Activated CD4-positive, alpha-beta T cell treated with anti-CD3 and anti-CD28 coated beads, Interleukin-2, amount 50 U/mL, for 48 hours (primary cell): ENCODE measurements at regions not wholly inside any gene's neighbourhood (a gene's known extent, or its start where the extent isn't known, plus 50 kb on each side); places are given as distances from the start of the nearest gene placed in this dataset.
"Not testable (repeated sequence)": the region's sequence is repeated elsewhere in the genome, so short reads cannot be mapped to it uniquely, and the experiment has no call there.

Experiments used
- DNase-seq, 2 experiments: peaks; one replicate each; pipeline ENCODE4 v3.0.0-alpha.2; 2020

GRCh38 chr13:44131069-44131614 lies 242.5 kb upstream of the SERP2 start:
- DNase-seq = no peak

- DNase-seq = no peak
These were observed 240.9 kb upstream of the SERP2 start for GRCh38 chr13:44132710-44133109.

GRCh38 chr13:44133626-44134025 lies 240.0 kb upstream of the SERP2 start:
- no peak for DNase-seq

- no peak for DNase-seq
These were observed 238.1 kb upstream of the SERP2 start for GRCh38 chr13:44135566-44135965.

- DNase-seq = no peak
These were observed 236.8 kb upstream of the SERP2 start for GRCh38 chr13:44136696-44137268.

GRCh38 chr13:44137466-44137865 lies 236.2 kb upstream of the SERP2 start:
- DNase-seq = no peak

GRCh38 chr13:44140146-44140545 lies 233.5 kb upstream of the SERP2 start:
- DNase-seq = no peak

- no peak for DNase-seq
These were observed 232.5 kb upstream of the SERP2 start for GRCh38 chr13:44140888-44141724.

GRCh38 chr13:44141725-44142539 lies 231.7 kb upstream of the SERP2 start:
- peak; percentile 96 to 97 for DNase-seq

GRCh38 chr13:44142540-44142867 lies 231.1 kb upstream of the SERP2 start:
- no peak for DNase-seq

- no peak for DNase-seq
These were observed 230.5 kb upstream of the SERP2 start for GRCh38 chr13:44142941-44143665.

- DNase-seq = no peak
These were observed 227.5 kb upstream of the SERP2 start for GRCh38 chr13:44146138-44146537.

- no peak for DNase-seq
These were observed 226.4 kb upstream of the SERP2 start for GRCh38 chr13:44147233-44147632.

- DNase-seq = no peak
These were observed 226.0 kb upstream of the SERP2 start for GRCh38 chr13:44147648-44148047.

GRCh38 chr13:44148159-44148914 lies 225.3 kb upstream of the SERP2 start:
- DNase-seq = no peak

- not testable (repeated sequence) for DNase-seq
These were observed 224.4 kb upstream of the SERP2 start for GRCh38 chr13:44149231-44149630.

- no peak for DNase-seq
These were observed 223.8 kb upstream of the SERP2 start for GRCh38 chr13:44149821-44150220.

- no peak for DNase-seq
These were observed 222.2 kb upstream of the SERP2 start for GRCh38 chr13:44151474-44151873.

- DNase-seq = no peak
These were observed 220.1 kb upstream of the SERP2 start for GRCh38 chr13:44153496-44153895.

GRCh38 chr13:44155422-44156293 lies 218.0 kb upstream of the SERP2 start:
- no peak for DNase-seq

GRCh38 chr13:44156294-44156658 lies 217.3 kb upstream of the SERP2 start:
- no peak for DNase-seq
